HCT116 (cell line): ENCODE measurements at regions not wholly inside any gene's neighbourhood (a gene's known extent, or its start where the extent isn't known, plus 50 kb on each side); places are given as distances from the start of the nearest gene placed in this dataset.

Source experiments
- ATAC-seq: fragments of 200-7000 bp; cut with Tn5 transposase; 2 replicates; pipeline ENCODE4 v1.9.1; 2020; ENCODE audit warnings: mild to moderate bottlenecking, moderate library complexity
- BruUV-seq: library from RNA; stranded (reverse); fragments of 400-500 nt; replicated peaks from 2 replicates; lab custom pipeline; 2021; lab: Mats Ljungman, UMichigan
- CTCF ChIA-PET: fragments of 300-600 bp; sonication (Branson Sonifier 250); formaldehyde crosslinking; loops from one replicate; lab custom pipeline; 2021; ENCODE audit warnings: antibody characterized with exemption; lab: Charles Lee
- POLR2A ChIA-PET: fragments of 300-600, 350-600 bp; sonication (Branson Sonifier 250); formaldehyde crosslinking; loops from one replicate; lab custom pipeline; 2021; ENCODE audit warnings: antibody characterized with exemption; lab: Charles Lee
- RAD21 ChIA-PET, 2 experiments: fragments of 300-600 bp; sonication (Branson Sonifier 250); formaldehyde crosslinking; loops; one replicate each; lab custom pipeline; 2023; ENCODE audit warnings: low total read pairs in 2 of 2; ENCODE audit not compliant: uncharacterized antibody in 2 of 2, unreplicated experiment in 2 of 2, low non-redundant PET in 1 of 2; lab: Charles Lee
- DNase-seq: peaks from one replicate; pipeline ENCODE4 v3.0.0-alpha.2; 2010; ENCODE audit warnings: low read depth, low spot score
- H2AFZ ChIP-seq: fragments of 200-600 bp; shearing (Covaris generic), sonication (generic); 2 replicates; pipeline ENCODE4 v1.6.1; 2017; ENCODE audit warnings: low read depth, mixed run types, mixed read lengths, antibody characterized with exemption, low read length; ENCODE audit not compliant: poor library complexity, severe bottlenecking
- H3K27ac ChIP-seq: 2 replicates; pipeline ENCODE4 v1.5.1; 2012; ENCODE audit warnings: low read depth, low read length
- H3K27me3 ChIP-seq: fragments of 200-600 bp; sonication (generic); 2 replicates; pipeline ENCODE4 v1.6.1; 2016; ENCODE audit warnings: mixed run types, low read length, mixed read lengths; ENCODE audit not compliant: insufficient read depth
- H3K36me3 ChIP-seq, 2 experiments: fragments of 200-500 bp in 1 of 2; fragments of 200-600 bp in 1 of 2; sonication (Bioruptor generic) in 1 of 2; sonication (generic) in 1 of 2; 2 replicates each; pipeline versions ENCODE4 v1.5.1 to v1.6.1; 2014 to 2016; ENCODE audit warnings: low read length in 2 of 2, inconsistent platforms in 1 of 2, mixed read lengths in 1 of 2, mixed run types in 1 of 2; ENCODE audit not compliant: insufficient read depth in 2 of 2, control insufficient read depth in 1 of 2
- H3K4me1 ChIP-seq, 2 experiments: fragments of 200-600 bp in 1 of 2; sonication (generic) in 1 of 2; 2 replicates each; pipeline versions ENCODE4 v1.5.1 to v1.6.1; 2012 to 2017; ENCODE audit warnings: low read length in 2 of 2, inconsistent platforms in 1 of 2, mild to moderate bottlenecking in 1 of 2, mixed read lengths in 1 of 2, mixed run types in 1 of 2, moderate library complexity in 1 of 2; ENCODE audit not compliant: insufficient read depth in 2 of 2, control insufficient read depth in 1 of 2
- H3K4me2 ChIP-seq: fragments of 200-600 bp; sonication (generic); 2 replicates; pipeline ENCODE4 v1.6.1; 2017; ENCODE audit warnings: mixed run types, low read length, mixed read lengths
- H3K4me3 ChIP-seq, 2 experiments: fragments of 200-600 bp in 1 of 2; sonication (generic) in 1 of 2; replicated peaks in 1 of 2; 2 replicates each; pipeline ENCODE4 v1.5.1; 2011 to 2016; ENCODE audit warnings: low read length in 2 of 2, control low read depth in 1 of 2, low read depth in 1 of 2, mild to moderate bottlenecking in 1 of 2, mixed read lengths in 1 of 2, mixed run types in 1 of 2
- H3K79me2 ChIP-seq: fragments of 200-600 bp; sonication (generic); 2 replicates; pipeline ENCODE4 v1.6.1; 2017; ENCODE audit warnings: mild to moderate bottlenecking, mixed run types, low read length, moderate library complexity, mixed read lengths; ENCODE audit not compliant: insufficient read depth
- H3K9ac ChIP-seq: fragments of 200-600 bp; sonication (generic); 2 replicates; pipeline ENCODE4 v1.6.1; 2016; ENCODE audit warnings: low read length, mixed read lengths
- H3K9me2 ChIP-seq: fragments of 200-600 bp; sonication (generic), shearing (Covaris generic); 2 replicates; pipeline ENCODE4 v1.6.1; 2017; ENCODE audit warnings: mixed run types, mild to moderate bottlenecking, moderate library complexity; ENCODE audit not compliant: insufficient read depth
- H3K9me3 ChIP-seq, 2 experiments: fragments of 200-500 bp in 1 of 2; fragments of 200-600 bp in 1 of 2; sonication (Bioruptor generic) in 1 of 2; sonication (generic) in 1 of 2; 2 replicates each; pipeline ENCODE4 v1.6.1; 2014 to 2017; ENCODE audit warnings: low read length in 2 of 2, mixed read lengths in 2 of 2, inconsistent platforms in 1 of 2, low read depth in 1 of 2, mild to moderate bottlenecking in 1 of 2, mixed run types in 1 of 2, moderate library complexity in 1 of 2; ENCODE audit not compliant: control insufficient read depth in 1 of 2, insufficient read depth in 1 of 2
- H4K20me1 ChIP-seq: fragments of 200-600 bp; sonication (generic), shearing (Covaris generic); 2 replicates; pipeline ENCODE4 v1.6.1; 2017; ENCODE audit warnings: mixed run types, mild to moderate bottlenecking, moderate library complexity; ENCODE audit not compliant: insufficient read depth
- ATF3 ChIP-seq: IDR thresholded peaks from 2 replicates; pipeline ENCODE4 v1.6.1; 2012
- CEBPB ChIP-seq: IDR thresholded peaks from 2 replicates; pipeline ENCODE4 v1.6.1; 2012; ENCODE audit warnings: low read depth
- ELF1 ChIP-seq: IDR thresholded peaks from 2 replicates; pipeline ENCODE4 v1.6.1; 2012; ENCODE audit warnings: low read depth, borderline replicate concordance
- FOSL1 ChIP-seq: IDR thresholded peaks from 2 replicates; pipeline ENCODE4 v1.6.1; 2012; ENCODE audit warnings: low read depth
- JUND ChIP-seq: IDR thresholded peaks from 2 replicates; pipeline ENCODE4 v1.6.1; 2012
- POLR2A ChIP-seq: IDR thresholded peaks from 2 replicates; pipeline ENCODE4 v1.7.0; 2011; ENCODE audit warnings: borderline replicate concordance; ENCODE audit not compliant: insufficient read depth, insufficient read length; ENCODE audit errors: extremely low read depth
- RAD21 ChIP-seq: IDR thresholded peaks from 2 replicates; pipeline ENCODE4 v1.6.1; 2012; ENCODE audit warnings: low read depth, mild to moderate bottlenecking
- SIN3A ChIP-seq: IDR thresholded peaks from 2 replicates; pipeline ENCODE4 v1.6.1; 2012; ENCODE audit warnings: low read depth
- SP1 ChIP-seq: IDR thresholded peaks from 2 replicates; pipeline ENCODE4 v1.6.1; 2012; ENCODE audit warnings: low read depth
- SRF ChIP-seq: IDR thresholded peaks from 2 replicates; pipeline ENCODE4 v1.6.1; 2012; ENCODE audit warnings: low read depth
- TCF7L2 ChIP-seq: IDR thresholded peaks from 2 replicates; pipeline ENCODE4 v1.7.0; 2011; ENCODE audit warnings: borderline replicate concordance, inconsistent platforms; ENCODE audit not compliant: insufficient read depth, insufficient read length; ENCODE audit errors: extremely low read depth
- ZFX ChIP-seq: fragments of 450-650 bp; IDR thresholded peaks from 2 replicates; pipeline ENCODE4 v1.6.1; 2017
- intact Hi-C: fragments of 100-400 bp; cut with micrococcal nuclease; formaldehyde crosslinking; loops from 2 replicates; pipeline ENCODE4 v1.10.0; 2022
- TF ChIP-seq, protein P1 (sequence below): IDR thresholded peaks from 2 replicates; pipeline ENCODE4 v1.6.1; 2012; ENCODE audit warnings: low read depth

DNA sequence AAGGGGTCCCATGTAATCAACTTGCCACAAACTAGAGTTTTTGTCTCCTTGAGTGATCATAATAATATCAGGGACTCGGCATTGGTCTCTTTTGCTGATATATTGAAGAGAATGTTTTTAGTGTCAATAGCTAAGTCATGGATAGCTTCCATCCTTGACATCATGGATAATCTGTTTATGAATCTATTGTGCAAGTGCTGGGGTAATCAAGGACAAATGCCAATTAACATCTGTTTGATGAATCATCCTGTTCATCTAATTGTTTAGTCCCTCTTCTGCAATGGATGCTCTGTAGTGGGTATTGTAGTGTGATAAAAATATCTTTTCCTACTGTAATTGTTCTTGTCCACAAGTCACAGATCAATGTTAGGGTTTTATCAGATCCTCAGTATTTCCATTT is 607.5 kb upstream of the SEMA6A start:
- DNase-seq (no peak), ATAC-seq (no peak)
- no peaks in the 10 kb centered on the region for H3K79me2 ChIP-seq
- H3K27ac ChIP-seq: no peak overlapping the region
- intact Hi-C loops: no loop called here
- CTCF ChIA-PET: no interaction called here
- no peak overlapping the region for H2AFZ ChIP-seq
- H3K9ac ChIP-seq: no peak overlapping the region
- RAD21 ChIA-PET: no interaction called here
- POLR2A ChIA-PET: no interaction called here
- H3K4me2 ChIP-seq: no peak overlapping the region
- TF ChIP-seq SRF (no peak), ZFX (no peak), POLR2A (no peak), SIN3A (no peak), ELF1 (no peak), RAD21 (no peak), SP1 (no peak), FOSL1 (no peak)
- BruUV-seq: no TSS peak
- H3K9me2 ChIP-seq: no peaks in the 10 kb centered on the region
- no peak overlapping the region for H3K4me3 ChIP-seq
- H3K36me3 ChIP-seq: no peaks in the 10 kb centered on the region
- H3K9me3 ChIP-seq: no peaks in the 10 kb centered on the region
- H3K4me1 ChIP-seq: peaks cover 8 to 11% of the 10 kb centered on the region in 2 experiments; a peak in 2 of 4 replicates
- no peaks in the 10 kb centered on the region for H4K20me1 ChIP-seq
- no peaks in the 10 kb centered on the region for H3K27me3 ChIP-seq

GRCh38 chr5:117177302-117177701 is 602.7 kb upstream of the SEMA6A start:
- peak overlapping the region; percentile 86 for H2AFZ ChIP-seq
- H3K9ac ChIP-seq: no peak overlapping the region
- peak overlapping the region; percentile 47 for H3K4me2 ChIP-seq
- peaks cover 9 to 16% of the 10 kb centered on the region in 2 experiments; a peak in 2 of 4 replicates for H3K4me1 ChIP-seq
- no TSS peak for BruUV-seq
- no peaks in the 10 kb centered on the region for H3K9me3 ChIP-seq
- H3K79me2 ChIP-seq: no peaks in the 10 kb centered on the region
- no peaks in the 10 kb centered on the region for H3K27me3 ChIP-seq
- CTCF ChIA-PET: no interaction called here
- no peak overlapping the region for H3K4me3 ChIP-seq
- RAD21 ChIA-PET: no interaction called here
- H3K9me2 ChIP-seq: no peaks in the 10 kb centered on the region
- H3K36me3 ChIP-seq: no peaks in the 10 kb centered on the region
- POLR2A ChIA-PET: no interaction called here
- no peak overlapping the region for H3K27ac ChIP-seq
- TF ChIP-seq, protein P1, sequence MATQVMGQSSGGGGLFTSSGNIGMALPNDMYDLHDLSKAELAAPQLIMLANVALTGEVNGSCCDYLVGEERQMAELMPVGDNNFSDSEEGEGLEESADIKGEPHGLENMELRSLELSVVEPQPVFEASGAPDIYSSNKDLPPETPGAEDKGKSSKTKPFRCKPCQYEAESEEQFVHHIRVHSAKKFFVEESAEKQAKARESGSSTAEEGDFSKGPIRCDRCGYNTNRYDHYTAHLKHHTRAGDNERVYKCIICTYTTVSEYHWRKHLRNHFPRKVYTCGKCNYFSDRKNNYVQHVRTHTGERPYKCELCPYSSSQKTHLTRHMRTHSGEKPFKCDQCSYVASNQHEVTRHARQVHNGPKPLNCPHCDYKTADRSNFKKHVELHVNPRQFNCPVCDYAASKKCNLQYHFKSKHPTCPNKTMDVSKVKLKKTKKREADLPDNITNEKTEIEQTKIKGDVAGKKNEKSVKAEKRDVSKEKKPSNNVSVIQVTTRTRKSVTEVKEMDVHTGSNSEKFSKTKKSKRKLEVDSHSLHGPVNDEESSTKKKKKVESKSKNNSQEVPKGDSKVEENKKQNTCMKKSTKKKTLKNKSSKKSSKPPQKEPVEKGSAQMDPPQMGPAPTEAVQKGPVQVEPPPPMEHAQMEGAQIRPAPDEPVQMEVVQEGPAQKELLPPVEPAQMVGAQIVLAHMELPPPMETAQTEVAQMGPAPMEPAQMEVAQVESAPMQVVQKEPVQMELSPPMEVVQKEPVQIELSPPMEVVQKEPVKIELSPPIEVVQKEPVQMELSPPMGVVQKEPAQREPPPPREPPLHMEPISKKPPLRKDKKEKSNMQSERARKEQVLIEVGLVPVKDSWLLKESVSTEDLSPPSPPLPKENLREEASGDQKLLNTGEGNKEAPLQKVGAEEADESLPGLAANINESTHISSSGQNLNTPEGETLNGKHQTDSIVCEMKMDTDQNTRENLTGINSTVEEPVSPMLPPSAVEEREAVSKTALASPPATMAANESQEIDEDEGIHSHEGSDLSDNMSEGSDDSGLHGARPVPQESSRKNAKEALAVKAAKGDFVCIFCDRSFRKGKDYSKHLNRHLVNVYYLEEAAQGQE: no peak
- TF ChIP-seq SP1: peak; percentile 45; the same call in 1 of the 2 replicates
- peak; percentile 64 for TF ChIP-seq JUND
- TF ChIP-seq RAD21: no peak
- peak; percentile 74 for TF ChIP-seq TCF7L2
- no peak for TF ChIP-seq SRF
- no peak for TF ChIP-seq ATF3
- TF ChIP-seq SIN3A: 0 out of 2 replicates have a peak, but pooled peaks have one; percentile 36
- peak; percentile 27; the same call in 1 of the 2 replicates for TF ChIP-seq CEBPB
- TF ChIP-seq FOSL1: peak; percentile 49; the same call in 1 of the 2 replicates
- intact Hi-C loops: no loop called here
- no peaks in the 10 kb centered on the region for H4K20me1 ChIP-seq
- ATAC-seq: peak; percentile 63
- DNase-seq: peak; percentile 7
